B cell (primary cell): ENCODE measurements at regions not wholly inside any gene's neighbourhood (a gene's known extent, or its start where the extent isn't known, plus 50 kb on each side); places are given as distances from the start of the nearest gene placed in this dataset.

Experiments used
- EZH2 ChIP-seq: IDR thresholded peaks from 2 replicates; pipeline ENCODE4 v1.6.1; 2012; ENCODE audit warnings: borderline replicate concordance, low read depth, mild to moderate bottlenecking, moderate library complexity, low read length; ENCODE audit not compliant: insufficient read depth, poor library complexity, severe bottlenecking
- TF ChIP-seq, protein P1 (sequence below): fragments of 200-600 bp; IDR thresholded peaks from one replicate; pipeline ENCODE4 v1.8.0; 2022; ENCODE audit warnings: antibody characterized with exemption, mild to moderate bottlenecking

GRCh38 chr11:129308241-129308865 lies 67.3 kb upstream of the BARX2 start:
- no peak for TF ChIP-seq EZH2
- TF ChIP-seq, protein P1, sequence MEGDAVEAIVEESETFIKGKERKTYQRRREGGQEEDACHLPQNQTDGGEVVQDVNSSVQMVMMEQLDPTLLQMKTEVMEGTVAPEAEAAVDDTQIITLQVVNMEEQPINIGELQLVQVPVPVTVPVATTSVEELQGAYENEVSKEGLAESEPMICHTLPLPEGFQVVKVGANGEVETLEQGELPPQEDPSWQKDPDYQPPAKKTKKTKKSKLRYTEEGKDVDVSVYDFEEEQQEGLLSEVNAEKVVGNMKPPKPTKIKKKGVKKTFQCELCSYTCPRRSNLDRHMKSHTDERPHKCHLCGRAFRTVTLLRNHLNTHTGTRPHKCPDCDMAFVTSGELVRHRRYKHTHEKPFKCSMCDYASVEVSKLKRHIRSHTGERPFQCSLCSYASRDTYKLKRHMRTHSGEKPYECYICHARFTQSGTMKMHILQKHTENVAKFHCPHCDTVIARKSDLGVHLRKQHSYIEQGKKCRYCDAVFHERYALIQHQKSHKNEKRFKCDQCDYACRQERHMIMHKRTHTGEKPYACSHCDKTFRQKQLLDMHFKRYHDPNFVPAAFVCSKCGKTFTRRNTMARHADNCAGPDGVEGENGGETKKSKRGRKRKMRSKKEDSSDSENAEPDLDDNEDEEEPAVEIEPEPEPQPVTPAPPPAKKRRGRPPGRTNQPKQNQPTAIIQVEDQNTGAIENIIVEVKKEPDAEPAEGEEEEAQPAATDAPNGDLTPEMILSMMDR, result no peak
